Kidney epithelial cell (primary cell): ENCODE measurements at regions not wholly inside any gene's neighbourhood (a gene's known extent, or its start where the extent isn't known, plus 50 kb on each side); places are given as distances from the start of the nearest gene placed in this dataset.

Experiments
- DNase-seq: peaks from one replicate; pipeline ENCODE4 v3.0.0-alpha.2; 2010; ENCODE audit warnings: low read depth
- H3K27me3 ChIP-seq: 2 replicates; pipeline ENCODE4 v1.6.0; 2011; ENCODE audit warnings: low read length; ENCODE audit not compliant: control insufficient read depth, insufficient read depth
- H3K36me3 ChIP-seq: 2 replicates; pipeline ENCODE4 v1.5.1; 2011; ENCODE audit warnings: low read length; ENCODE audit not compliant: control insufficient read depth, insufficient read depth
- H3K4me3 ChIP-seq: 2 replicates; pipeline ENCODE4 v1.5.1; 2011; ENCODE audit warnings: low read depth, mild to moderate bottlenecking, control low read depth, low read length
- CTCF ChIP-seq: IDR thresholded peaks from 2 replicates; pipeline ENCODE4 v1.5.1; 2011; ENCODE audit warnings: mild to moderate bottlenecking, moderate library complexity, low read length, control low read depth, inconsistent platforms; ENCODE audit not compliant: insufficient read depth, poor library complexity, severe bottlenecking

GRCh38 chr1:239483391-239483790 is 97.0 kb downstream of the CHRM3 start:
- no peak overlapping the region for H3K4me3 ChIP-seq
- no peaks in the 10 kb centered on the region for H3K36me3 ChIP-seq
- DNase-seq, result no peak
- TF ChIP-seq CTCF, result no peak
- no peaks in the 10 kb centered on the region for H3K27me3 ChIP-seq

DNA sequence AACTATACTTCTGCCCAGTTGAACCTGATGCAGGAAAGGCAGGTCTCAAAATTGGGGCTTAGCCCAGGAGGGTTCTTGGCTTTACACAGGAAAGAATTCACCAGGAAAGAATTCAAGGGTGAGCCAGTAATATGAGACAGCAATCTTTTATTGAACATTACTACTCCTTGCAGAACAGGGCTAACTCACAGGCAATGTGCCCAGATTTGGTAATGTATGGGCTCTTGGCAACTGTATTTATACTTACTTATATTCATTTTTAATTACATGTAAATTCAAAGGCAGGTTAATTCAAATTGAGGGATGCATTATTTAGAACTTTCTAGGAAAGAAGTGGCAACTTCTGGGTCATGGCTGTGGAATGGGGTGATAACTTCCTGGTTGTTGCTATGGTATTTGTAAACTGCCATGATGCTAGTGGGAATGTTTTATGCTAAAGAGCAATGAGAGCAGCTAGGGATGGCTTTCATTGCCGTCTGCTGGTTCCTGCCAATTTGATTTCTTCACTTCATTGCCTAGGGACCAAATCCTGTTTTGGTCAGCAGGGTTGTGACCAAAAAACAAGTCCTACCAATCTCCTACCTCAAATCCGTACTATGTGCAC is 107.5 kb downstream of the CHRM3 start:
- no peak for DNase-seq
- Histone ChIP-seq H3K4me3 (no peak overlapping the region), H3K36me3 (no peaks in the 10 kb centered on the region), H3K27me3 (no peaks in the 10 kb centered on the region)
- TF ChIP-seq CTCF, result no peak

DNA sequence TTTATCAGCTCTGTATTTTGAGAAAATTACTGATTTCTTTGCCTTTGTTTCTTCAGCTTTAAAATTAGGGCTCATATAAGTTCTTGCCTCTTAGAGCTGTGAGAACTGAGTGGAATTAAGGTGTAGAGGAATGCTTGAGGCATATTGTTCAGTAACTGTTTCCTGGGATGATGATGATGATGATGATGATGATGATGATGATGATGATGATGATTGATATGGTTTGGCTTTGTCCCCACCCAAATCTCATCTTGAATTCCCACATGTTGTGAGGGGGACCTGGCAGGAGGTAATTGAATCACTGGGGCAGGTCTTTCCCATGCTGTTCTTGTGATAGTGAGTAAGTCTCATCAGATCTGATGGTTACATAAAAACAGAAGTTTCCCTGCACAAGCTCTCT is 118.7 kb downstream of the CHRM3 start:
- H3K27me3 ChIP-seq, result no peaks in the 10 kb centered on the region
- no peak for DNase-seq
- no peak for TF ChIP-seq CTCF

DNA sequence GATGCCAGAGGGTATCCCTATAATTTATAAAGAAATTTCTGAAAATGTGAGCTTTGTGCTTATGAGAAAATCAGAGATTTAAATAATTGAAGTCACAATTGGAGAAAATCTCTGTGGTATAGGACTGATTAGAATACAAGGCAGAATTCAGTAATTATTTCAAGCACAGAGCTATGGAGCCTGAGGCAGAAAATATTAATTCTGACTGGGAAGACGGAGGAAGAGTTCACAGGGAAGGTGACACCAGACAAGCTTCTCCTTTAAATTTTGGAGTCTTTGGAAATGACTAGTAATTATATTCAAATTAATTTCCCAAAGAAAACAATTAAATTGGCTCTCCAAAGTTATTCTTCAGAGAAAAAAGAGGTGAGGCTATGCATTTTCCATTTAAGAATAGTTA is 121.5 kb downstream of the CHRM3 start:
- TF ChIP-seq CTCF, result no peak
- no peaks in the 10 kb centered on the region for H3K36me3 ChIP-seq
- H3K27me3 ChIP-seq, result no peaks in the 10 kb centered on the region
- no peak overlapping the region for H3K4me3 ChIP-seq
- no peak for DNase-seq

More for the DNA sequence above, 118.7 kb downstream of the CHRM3 start:
- H3K4me3 ChIP-seq, result no peak overlapping the region
- H3K36me3 ChIP-seq, result no peaks in the 10 kb centered on the region

- no peak for TF ChIP-seq CTCF
- no peak for DNase-seq
- Histone ChIP-seq H3K27me3 (no peaks in the 10 kb centered on the region), H3K36me3 (no peaks in the 10 kb centered on the region), H3K4me3 (no peak overlapping the region)
Measured at GRCh38 chr1:239511875-239512274, 125.5 kb downstream of the CHRM3 start.

- no peak overlapping the region for H3K4me3 ChIP-seq
- no peak for DNase-seq
- H3K27me3 ChIP-seq, result no peaks in the 10 kb centered on the region
- H3K36me3 ChIP-seq, result no peaks in the 10 kb centered on the region
- no peak for TF ChIP-seq CTCF
Measured at GRCh38 chr1:239516579-239516978, 130.2 kb downstream of the CHRM3 start.
